ENCODE measurements at regions not wholly inside any gene's neighbourhood (a gene's known extent, or its start where the extent isn't known, plus 50 kb on each side); places are given as distances from the start of the nearest gene placed in this dataset.

- no peak for TF ChIP-seq CTCF (IDR thresholded peaks at IDR 0.05)
- TF ChIP-seq EP300 (IDR thresholded peaks at IDR 0.05): no peak
These were observed 70.0 kb downstream of the MZT1 start for GRCh38 chr13:72657379-72657778.

Measured in ovary (tissue), 3 donors.